ENCODE measurements at regions not wholly inside any gene's neighbourhood (a gene's known extent, or its start where the extent isn't known, plus 50 kb on each side); places are given as distances from the start of the nearest gene placed in this dataset.

DNA sequence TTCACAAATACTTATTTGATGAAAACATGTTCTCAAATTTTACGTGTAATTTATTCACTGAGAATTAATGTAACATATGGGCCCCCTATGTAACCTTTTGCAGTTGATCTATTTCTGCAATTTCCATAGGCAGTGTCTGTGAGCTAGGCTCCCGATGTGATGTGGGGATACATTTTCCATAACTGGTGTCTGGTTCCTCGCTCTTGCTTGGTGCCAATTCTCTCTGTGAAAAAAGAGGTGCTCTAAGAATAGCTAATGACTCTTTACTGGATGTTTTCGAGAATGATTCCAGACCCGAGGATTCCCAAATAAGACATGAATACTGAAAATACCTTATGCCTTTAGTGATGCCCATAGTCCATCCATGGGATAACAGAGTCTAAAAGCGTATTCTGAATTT is 286.7 kb upstream of the FZD8 start:
- Mint-ChIP-seq H3K4me3 (ENCODE audit: unreplicated experiment) (no peak overlapping the region), H3K9me3 (ENCODE audit: low read depth) (no peaks in the 10 kb centered on the region), H3K27ac (ENCODE audit: unreplicated experiment) (no peak overlapping the region), H3K27me3 (ENCODE audit: low read depth) (no peaks in the 10 kb centered on the region), H3K36me3 (ENCODE audit: low read depth) (no peaks in the 10 kb centered on the region), H3K4me1 (ENCODE audit: low read depth) (peaks cover 56% of the 10 kb centered on the region)
- TF ChIP-seq CTCF (IDR thresholded peaks at IDR 0.05): no peak
- DNase-seq (ENCODE audit: low spot score): no peak

- Mint-ChIP-seq H3K36me3 (ENCODE audit: low read depth) (no peaks in the 10 kb centered on the region), H3K27me3 (ENCODE audit: low read depth) (no peaks in the 10 kb centered on the region), H3K27ac (ENCODE audit: unreplicated experiment) (peak overlapping the region; percentile 68), H3K9me3 (ENCODE audit: low read depth) (no peaks in the 10 kb centered on the region), H3K4me1 (ENCODE audit: low read depth) (peaks cover 56% of the 10 kb centered on the region), H3K4me3 (ENCODE audit: unreplicated experiment) (no peak overlapping the region)
- DNase-seq (ENCODE audit: low spot score): no peak
- no peak for TF ChIP-seq CTCF (IDR thresholded peaks at IDR 0.05)
Measured at GRCh38 chr10:35927990-35928488, 285.9 kb upstream of the FZD8 start.

DNA sequence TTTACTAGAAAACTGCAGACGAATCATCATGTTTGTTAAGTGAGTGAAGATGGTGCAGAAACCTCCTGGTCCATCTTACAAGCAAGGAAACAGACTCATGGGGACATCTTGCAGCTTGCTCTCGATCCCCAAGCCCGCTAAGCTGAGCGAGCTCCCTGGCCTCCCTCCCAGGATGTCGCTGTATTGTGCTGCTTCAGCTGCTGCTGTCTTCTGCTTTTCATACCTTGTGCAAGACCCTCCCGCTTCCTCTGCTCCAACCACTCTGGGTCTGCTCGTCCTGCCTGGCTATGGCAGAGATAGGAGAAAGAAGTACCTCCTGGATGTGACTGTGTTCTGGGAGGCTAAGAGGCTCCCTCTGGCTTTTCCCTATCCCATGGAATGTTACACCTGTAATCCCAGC is 285.2 kb upstream of the FZD8 start:
- H3K4me1 Mint-ChIP-seq (ENCODE audit: low read depth): peaks cover 62% of the 10 kb centered on the region
- H3K36me3 Mint-ChIP-seq (ENCODE audit: low read depth): no peaks in the 10 kb centered on the region
- no peaks in the 10 kb centered on the region for H3K9me3 Mint-ChIP-seq (ENCODE audit: low read depth)
- no peak for DNase-seq (ENCODE audit: low spot score)
- no peak for TF ChIP-seq CTCF (IDR thresholded peaks at IDR 0.05)
- H3K27ac Mint-ChIP-seq (ENCODE audit: unreplicated experiment): no peak overlapping the region
- no peak overlapping the region for H3K4me3 Mint-ChIP-seq (ENCODE audit: unreplicated experiment)
- H3K27me3 Mint-ChIP-seq (ENCODE audit: low read depth): no peaks in the 10 kb centered on the region

DNA sequence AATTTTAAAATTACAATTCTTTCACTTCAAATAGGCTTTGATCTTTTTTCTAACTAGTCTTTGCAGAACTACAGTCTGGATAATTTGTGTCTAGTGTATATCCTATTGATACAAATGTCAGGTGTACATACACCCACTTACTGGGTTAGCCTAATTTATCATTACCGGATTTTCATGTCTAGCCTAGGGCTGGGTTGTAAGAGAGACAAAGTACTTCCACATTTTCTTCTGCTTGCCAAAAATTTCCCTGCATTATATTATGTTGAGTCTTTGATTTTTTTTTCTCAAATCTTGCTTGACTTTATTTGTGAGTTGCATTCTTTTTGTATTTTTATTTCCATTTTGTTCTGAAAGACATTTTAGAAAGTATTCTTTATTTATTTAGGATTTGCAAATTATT is 284.8 kb upstream of the FZD8 start:
- no peak overlapping the region for H3K4me3 Mint-ChIP-seq (ENCODE audit: unreplicated experiment)

DNA sequence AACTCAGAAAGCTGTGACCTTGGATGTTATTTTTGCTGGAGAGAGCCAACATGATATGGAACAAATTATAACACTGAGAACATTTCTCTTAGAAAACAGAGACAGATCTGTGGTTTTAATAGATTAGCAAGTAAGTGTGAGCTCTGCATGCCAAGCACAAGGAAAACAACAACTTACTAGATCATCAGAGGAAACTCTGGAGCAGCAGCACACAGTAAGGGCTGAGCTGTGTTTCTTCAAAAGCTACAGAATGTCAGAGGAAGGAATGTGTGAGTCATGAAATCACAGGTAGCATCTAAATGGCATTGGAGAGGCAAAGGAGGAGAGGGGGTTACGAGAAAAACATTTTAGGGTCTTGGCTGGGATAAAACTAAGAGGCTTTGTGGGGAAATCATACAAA is 283.4 kb upstream of the FZD8 start:
- no peak for TF ChIP-seq CTCF (IDR thresholded peaks at IDR 0.05)
- peaks cover 79% of the 10 kb centered on the region for H3K4me1 Mint-ChIP-seq (ENCODE audit: low read depth)
- peak overlapping the region; percentile 82 for H3K27ac Mint-ChIP-seq (ENCODE audit: unreplicated experiment)
- H3K27me3 Mint-ChIP-seq (ENCODE audit: low read depth): no peaks in the 10 kb centered on the region
- no peaks in the 10 kb centered on the region for H3K9me3 Mint-ChIP-seq (ENCODE audit: low read depth)
- H3K4me3 Mint-ChIP-seq (ENCODE audit: unreplicated experiment): no peak overlapping the region
- H3K36me3 Mint-ChIP-seq (ENCODE audit: low read depth): no peaks in the 10 kb centered on the region
- DNase-seq (ENCODE audit: low spot score): no peak

More for the DNA sequence above, 284.8 kb upstream of the FZD8 start:
- H3K27me3 Mint-ChIP-seq (ENCODE audit: low read depth): no peaks in the 10 kb centered on the region
- no peak for TF ChIP-seq CTCF (IDR thresholded peaks at IDR 0.05)
- H3K27ac Mint-ChIP-seq (ENCODE audit: unreplicated experiment): peak overlapping the region; percentile 29
- DNase-seq (ENCODE audit: low spot score): no peak
- H3K36me3 Mint-ChIP-seq (ENCODE audit: low read depth): no peaks in the 10 kb centered on the region
- no peaks in the 10 kb centered on the region for H3K9me3 Mint-ChIP-seq (ENCODE audit: low read depth)
- peaks cover 67% of the 10 kb centered on the region for H3K4me1 Mint-ChIP-seq (ENCODE audit: low read depth)

All from chondrocyte (in vitro differentiated cells).